ENCODE measurements at regions not wholly inside any gene's neighbourhood (a gene's known extent, or its start where the extent isn't known, plus 50 kb on each side); places are given as distances from the start of the nearest gene placed in this dataset.

GRCh38 chr4:127148165-127148564 lies 484.6 kb upstream of the INTU start:
- no peak for DNase-seq (ENCODE audit: low spot score in 2 of 2)
- peaks cover 17% of the 10 kb centered on the region in 2 donors for H3K9me3 Mint-ChIP-seq
- ATAC-seq: no peak
- H3K36me3 Mint-ChIP-seq: no peaks in the 10 kb centered on the region
- H3K27ac Mint-ChIP-seq: no peak overlapping the region

DNA sequence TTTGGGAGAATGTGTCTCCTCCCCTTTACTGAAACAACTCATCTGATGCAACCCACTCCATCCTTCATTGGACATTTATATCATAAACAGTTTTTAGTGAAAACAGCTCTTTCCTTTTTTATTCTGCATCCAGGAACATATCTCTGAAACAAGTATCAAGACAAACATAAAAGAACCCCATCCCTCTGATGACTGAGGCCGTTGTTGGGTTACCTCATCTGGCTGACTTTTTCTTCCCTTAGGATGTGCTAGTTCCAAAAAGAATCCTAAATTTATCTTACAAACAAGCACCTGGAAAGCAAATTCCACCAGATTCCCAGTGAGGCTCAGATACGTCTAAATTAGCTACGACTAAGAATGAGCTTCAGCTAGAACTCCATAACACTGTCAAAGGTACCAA lies 483.7 kb upstream of the INTU start:
- DNase-seq (ENCODE audit: low spot score in 2 of 2): no peak
- Mint-ChIP-seq H3K9me3 (peaks cover 17% of the 10 kb centered on the region in 2 donors), H3K36me3 (no peaks in the 10 kb centered on the region), H3K27ac (no peak overlapping the region)
- no peak for ATAC-seq

- no peaks in the 10 kb centered on the region for H3K36me3 Mint-ChIP-seq
- H3K27ac Mint-ChIP-seq: no peak overlapping the region
- DNase-seq (ENCODE audit: low spot score in 2 of 2) (no peak), ATAC-seq (no peak)
- peaks cover 9 to 17% of the 10 kb centered on the region in 2 donors for H3K9me3 Mint-ChIP-seq
These were observed 480.8 kb upstream of the INTU start for GRCh38 chr4:127151941-127152340.

- H3K36me3 Mint-ChIP-seq: no peaks in the 10 kb centered on the region
- ATAC-seq (no peak), DNase-seq (ENCODE audit: low spot score in 2 of 2) (no peak)
- no peak overlapping the region for H3K27ac Mint-ChIP-seq
- H3K9me3 Mint-ChIP-seq: peaks cover 6 to 10% of the 10 kb centered on the region in 2 donors
These were observed 477.6 kb upstream of the INTU start for GRCh38 chr4:127155116-127155515.

GRCh38 chr4:127155555-127155954 lies 477.2 kb upstream of the INTU start:
- ATAC-seq (no peak), DNase-seq (ENCODE audit: low spot score in 2 of 2) (no peak)
- Mint-ChIP-seq H3K9me3 (peaks cover 3 to 10% of the 10 kb centered on the region in 2 donors), H3K36me3 (no peaks in the 10 kb centered on the region), H3K27ac (no peak overlapping the region)

GRCh38 chr4:127162741-127163140 lies 470.0 kb upstream of the INTU start:
- DNase-seq (ENCODE audit: low spot score in 2 of 2): no peak
- no peak overlapping the region for H3K27ac Mint-ChIP-seq
- H3K36me3 Mint-ChIP-seq: no peaks in the 10 kb centered on the region
- H3K9me3 Mint-ChIP-seq: peaks cover 16 to 22% of the 10 kb centered on the region in 2 donors
- ATAC-seq: no peak

DNA sequence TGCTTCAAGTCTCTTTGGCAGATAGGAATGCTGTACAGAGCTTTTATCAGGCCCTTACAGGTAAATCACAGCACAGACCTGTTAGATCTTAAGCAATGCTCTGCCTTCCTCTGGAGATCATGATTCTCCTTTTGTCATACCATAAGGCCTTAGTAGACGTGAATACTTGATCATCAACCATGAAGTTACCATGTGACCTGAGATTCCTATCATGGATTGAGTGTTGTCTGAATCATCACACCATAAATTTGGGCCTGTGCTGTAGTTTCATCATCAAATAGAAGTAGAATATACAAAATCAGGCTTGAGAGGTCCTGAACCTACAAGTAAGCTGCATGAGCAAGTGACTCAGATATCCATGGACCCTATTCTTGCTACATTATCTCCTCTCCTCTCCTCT lies 466.8 kb upstream of the INTU start:
- Mint-ChIP-seq H3K36me3 (no peaks in the 10 kb centered on the region), H3K27ac (no peak overlapping the region), H3K9me3 (peaks cover 15 to 23% of the 10 kb centered on the region in 2 donors)
- ATAC-seq: no peak
- DNase-seq (ENCODE audit: low spot score in 2 of 2): no peak

- ATAC-seq: no peak
- peaks cover 0 to 21% of the 10 kb centered on the region in 2 donors for H3K9me3 Mint-ChIP-seq
- H3K36me3 Mint-ChIP-seq: no peaks in the 10 kb centered on the region
- no peak overlapping the region for H3K27ac Mint-ChIP-seq
- no peak for DNase-seq (ENCODE audit: low spot score in 2 of 2)
These were observed 458.6 kb upstream of the INTU start for GRCh38 chr4:127174201-127174600.

DNA sequence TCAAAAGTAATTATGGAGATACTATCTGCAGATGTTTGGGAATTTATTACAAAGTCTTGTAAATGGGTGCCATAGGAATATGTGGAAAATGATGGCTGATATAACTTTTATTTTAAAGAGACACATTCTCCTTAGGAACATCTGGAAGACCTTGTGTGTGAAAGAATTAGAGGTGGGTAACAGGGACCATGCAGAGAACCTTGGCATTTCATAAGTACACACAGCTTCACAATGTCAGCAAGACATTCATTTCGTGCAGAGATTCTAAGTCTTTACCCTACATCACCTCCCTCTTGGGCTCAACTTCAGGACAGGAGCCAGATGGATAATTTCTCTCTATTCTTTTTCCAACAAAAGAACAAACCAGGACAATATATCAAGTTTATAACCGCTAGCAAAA lies 458.1 kb upstream of the INTU start:
- Mint-ChIP-seq H3K36me3 (no peaks in the 10 kb centered on the region), H3K9me3 (peaks cover 0 to 17% of the 10 kb centered on the region in 2 donors), H3K27ac (no peak overlapping the region)
- DNase-seq (ENCODE audit: low spot score in 2 of 2): no peak
- no peak for ATAC-seq

DNA sequence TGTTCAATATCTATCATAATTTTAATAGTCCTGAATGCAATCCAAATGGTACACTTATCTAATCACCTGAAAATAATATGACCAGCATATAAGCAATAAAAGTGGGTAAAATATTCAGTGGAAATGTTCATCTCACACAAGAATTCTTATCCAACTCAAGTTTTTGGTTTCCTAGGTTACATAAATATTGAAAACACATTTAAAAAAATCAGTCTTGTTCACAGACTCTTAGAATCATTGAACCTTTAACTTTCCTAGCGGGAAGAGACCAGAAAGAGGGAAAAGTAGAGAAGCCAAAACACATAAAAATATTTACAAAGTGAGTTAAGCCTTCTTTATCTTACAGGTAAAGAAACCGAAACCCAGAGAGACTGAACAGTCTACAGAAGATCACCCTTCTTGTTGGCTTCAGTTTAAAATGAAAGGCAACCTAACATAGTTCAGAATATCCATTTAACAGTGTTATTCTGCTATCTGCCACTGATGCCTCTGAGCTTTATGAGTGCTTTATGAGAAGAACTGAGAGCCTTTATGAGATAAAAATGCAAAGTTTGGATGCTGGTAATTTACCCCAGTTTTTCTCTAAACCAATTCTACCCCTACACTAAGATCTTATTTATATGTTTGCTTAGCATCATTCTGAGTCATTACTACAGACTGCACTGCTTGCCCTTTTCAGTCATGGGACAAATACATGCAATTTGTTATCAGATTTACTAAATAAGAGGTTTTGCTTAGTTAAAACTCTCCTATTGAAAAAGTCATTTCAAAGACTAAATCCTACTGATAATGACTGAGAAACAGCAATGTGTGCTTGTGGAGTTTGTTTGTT lies 453.3 kb upstream of the INTU start:
- no peak overlapping the region for H3K27ac Mint-ChIP-seq
- no peak for DNase-seq (ENCODE audit: low spot score in 2 of 2)
- no peak for ATAC-seq
- H3K36me3 Mint-ChIP-seq: peaks cover 0 to 6% of the 10 kb centered on the region in 2 donors
- H3K9me3 Mint-ChIP-seq: peaks cover 11 to 26% of the 10 kb centered on the region in 2 donors

- H3K9me3 Mint-ChIP-seq: peaks cover 18 to 38% of the 10 kb centered on the region in 2 donors
- ATAC-seq (no peak), DNase-seq (ENCODE audit: low spot score in 2 of 2) (no peak)
- H3K27ac Mint-ChIP-seq: no peak overlapping the region
- peaks cover 0 to 6% of the 10 kb centered on the region in 2 donors for H3K36me3 Mint-ChIP-seq
These were observed 451.8 kb upstream of the INTU start for GRCh38 chr4:127181001-127181400.

DNA sequence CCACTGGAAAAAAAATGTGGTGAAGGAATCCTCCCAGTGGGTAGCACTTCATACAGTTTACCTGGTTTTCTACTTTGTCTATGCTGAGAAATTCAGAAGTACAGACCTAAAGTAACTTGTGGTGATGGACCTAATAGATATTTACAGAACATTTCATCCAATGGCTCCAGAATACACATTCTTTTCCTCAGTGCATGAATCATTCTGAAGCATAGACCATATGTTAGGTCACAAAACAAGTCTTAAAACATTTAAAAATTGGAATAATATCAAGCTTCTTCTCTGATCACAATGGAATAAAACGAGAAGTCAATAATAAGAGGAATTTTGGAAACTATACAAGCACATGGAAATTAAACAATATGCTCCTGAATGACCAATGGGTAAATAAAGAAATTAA lies 450.1 kb upstream of the INTU start:
- DNase-seq (ENCODE audit: low spot score in 2 of 2) (no peak), ATAC-seq (no peak)
- Mint-ChIP-seq H3K27ac (no peak overlapping the region), H3K36me3 (peaks cover 0 to 6% of the 10 kb centered on the region in 2 donors), H3K9me3 (peaks cover 19 to 35% of the 10 kb centered on the region in 2 donors)

DNA sequence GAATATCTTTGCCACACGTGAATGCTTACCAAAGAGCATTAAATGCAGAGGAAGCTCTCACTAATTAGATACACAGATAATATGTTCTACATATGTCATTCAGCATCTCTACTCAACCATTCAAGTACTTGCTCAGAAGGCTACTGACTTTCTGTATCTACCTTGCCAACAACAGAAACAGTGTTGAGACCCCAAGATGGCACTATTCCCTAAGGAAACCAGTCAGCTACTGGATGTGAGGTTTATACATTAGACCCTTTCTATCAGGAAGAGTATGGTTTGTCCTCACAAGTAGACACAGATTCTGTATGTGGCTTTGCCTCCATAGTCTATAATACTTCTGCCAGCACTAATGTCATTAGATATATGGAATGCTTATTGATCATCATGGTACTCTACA lies 443.9 kb upstream of the INTU start:
- Mint-ChIP-seq H3K36me3 (peaks cover 0 to 3% of the 10 kb centered on the region in 2 donors), H3K9me3 (peaks cover 15 to 27% of the 10 kb centered on the region in 2 donors), H3K27ac (no peak overlapping the region)
- DNase-seq (ENCODE audit: low spot score in 2 of 2): no peak
- ATAC-seq: no peak

DNA sequence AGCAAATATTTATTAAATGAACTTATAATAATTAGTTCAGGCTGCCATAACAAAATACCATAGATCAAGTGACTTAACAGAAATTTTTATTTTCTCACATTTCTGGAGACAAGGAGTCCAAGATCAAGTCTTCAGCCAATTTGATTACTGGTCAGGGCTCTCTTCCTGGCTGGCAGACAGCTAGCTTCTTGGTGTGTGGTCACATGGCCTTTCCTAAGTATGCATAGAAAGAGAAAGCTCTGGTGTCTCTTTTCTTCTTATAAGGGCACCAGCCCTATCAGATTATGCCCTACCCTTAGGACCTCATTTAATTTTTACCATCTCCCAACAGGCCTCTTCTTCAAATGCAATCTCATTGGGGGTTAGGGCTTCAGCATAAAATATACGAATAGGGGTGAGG lies 438.5 kb upstream of the INTU start:
- ATAC-seq: no peak
- Mint-ChIP-seq H3K9me3 (peaks cover 14 to 19% of the 10 kb centered on the region in 2 donors), H3K27ac (no peak overlapping the region), H3K36me3 (peaks cover 0 to 4% of the 10 kb centered on the region in 2 donors)
- DNase-seq (ENCODE audit: low spot score in 2 of 2): no peak

DNA sequence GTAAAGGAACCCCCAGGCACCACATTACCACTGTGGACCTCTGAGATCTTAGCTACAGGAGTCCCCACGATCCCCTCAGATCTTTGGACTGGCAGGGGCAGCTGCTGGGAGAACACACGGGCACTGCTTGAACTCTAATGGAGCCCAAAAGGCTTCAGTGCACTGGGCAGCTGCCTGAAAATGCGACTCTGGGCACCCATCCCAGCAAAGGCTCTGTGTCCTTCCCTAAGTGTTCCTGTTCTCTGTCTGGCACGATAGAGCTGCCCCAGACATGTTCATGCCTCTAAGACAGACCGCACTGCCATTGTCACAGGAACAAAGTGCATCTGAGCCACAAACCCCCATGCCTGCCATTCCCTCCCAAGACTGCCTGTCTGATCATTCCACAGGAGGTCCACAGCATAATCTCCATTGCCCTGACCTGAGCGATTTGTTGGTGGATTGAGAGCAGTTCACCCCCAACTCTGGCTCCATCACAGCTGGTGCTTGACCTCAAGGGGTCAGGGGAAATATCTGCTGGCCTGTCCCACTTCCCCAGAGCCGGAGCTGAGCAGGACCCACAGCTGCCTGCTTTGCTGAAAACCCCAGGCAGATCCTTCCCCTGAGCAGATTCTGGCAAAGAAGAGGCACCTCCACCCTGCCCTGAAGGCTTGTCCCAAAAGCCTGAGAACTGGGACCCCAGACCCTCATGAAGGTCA lies 436.0 kb upstream of the INTU start:
- peaks cover 13 to 18% of the 10 kb centered on the region in 2 donors for H3K9me3 Mint-ChIP-seq

GRCh38 chr4:127203562-127204200 lies 429.1 kb upstream of the INTU start:
- Mint-ChIP-seq H3K9me3 (peaks cover 5 to 9% of the 10 kb centered on the region in 2 donors), H3K27ac (no peak overlapping the region), H3K36me3 (no peaks in the 10 kb centered on the region)
- ATAC-seq (no peak), DNase-seq (ENCODE audit: low spot score in 2 of 2) (no peak)

More for the DNA sequence above, 436.0 kb upstream of the INTU start:
- ATAC-seq (no peak), DNase-seq (ENCODE audit: low spot score in 2 of 2) (no peak)
- H3K27ac Mint-ChIP-seq: no peak overlapping the region
- peaks cover 0 to 4% of the 10 kb centered on the region in 2 donors for H3K36me3 Mint-ChIP-seq

DNA sequence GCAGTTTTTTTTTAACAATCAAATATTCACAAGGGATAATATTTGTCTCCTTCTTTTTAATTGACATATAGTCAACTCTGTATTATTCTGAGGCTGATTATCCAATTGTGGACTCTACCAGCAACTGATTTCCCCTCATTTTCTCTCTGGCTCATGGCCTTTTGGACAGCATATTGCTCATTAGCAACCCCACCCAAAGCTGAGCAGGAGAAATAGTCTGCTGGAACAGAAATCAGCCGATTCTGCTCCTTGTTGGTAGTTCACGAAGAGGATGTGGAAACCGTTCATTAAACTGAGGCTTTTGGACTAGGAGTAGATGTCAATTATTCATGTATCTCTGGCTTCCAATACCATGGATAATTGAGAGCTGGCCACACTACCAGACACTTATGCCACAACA lies 428.4 kb upstream of the INTU start:
- H3K9me3 Mint-ChIP-seq: peaks cover 5 to 11% of the 10 kb centered on the region in 2 donors

More for the DNA sequence above, 428.4 kb upstream of the INTU start:
- Mint-ChIP-seq H3K27ac (no peak overlapping the region), H3K36me3 (no peaks in the 10 kb centered on the region)
- DNase-seq (ENCODE audit: low spot score in 2 of 2) (no peak), ATAC-seq (no peak)

Data from activated naive CD4-positive, alpha-beta T cell treated with anti-CD3 and anti-CD28 coated beads, Interleukin-2, amount 50 U/mL, for 72 hours (primary cell).